ENCODE measurements at regions not wholly inside any gene's neighbourhood (a gene's known extent, or its start where the extent isn't known, plus 50 kb on each side); places are given as distances from the start of the nearest gene placed in this dataset.

DNA sequence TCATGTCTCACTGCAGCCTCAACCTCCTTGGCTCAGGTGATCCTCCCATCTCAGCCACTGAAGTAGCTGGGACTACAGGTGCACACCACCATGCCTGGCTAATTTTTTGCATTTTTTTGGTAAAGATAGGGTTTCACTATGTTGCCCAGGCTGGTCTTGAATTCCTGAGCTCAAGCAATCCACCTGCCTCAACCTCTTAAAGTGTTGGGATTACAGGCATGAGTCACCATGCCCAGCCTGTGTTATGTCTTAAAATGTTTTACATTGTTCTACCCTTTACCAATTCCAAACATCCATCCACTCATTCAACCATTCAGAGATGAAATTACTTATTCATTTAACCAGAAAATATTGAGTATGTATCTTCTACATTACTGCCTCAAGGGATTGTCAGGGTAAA lies 111.6 kb upstream of the BTG1 start:
- no peak for TF ChIP-seq ISL1 (CRISPR knock-in tag; IDR thresholded peaks at IDR 0.05)
- TF ChIP-seq CSDC2 (CRISPR knock-in tag; IDR thresholded peaks at IDR 0.05): no peak
- TF ChIP-seq, protein P1, sequence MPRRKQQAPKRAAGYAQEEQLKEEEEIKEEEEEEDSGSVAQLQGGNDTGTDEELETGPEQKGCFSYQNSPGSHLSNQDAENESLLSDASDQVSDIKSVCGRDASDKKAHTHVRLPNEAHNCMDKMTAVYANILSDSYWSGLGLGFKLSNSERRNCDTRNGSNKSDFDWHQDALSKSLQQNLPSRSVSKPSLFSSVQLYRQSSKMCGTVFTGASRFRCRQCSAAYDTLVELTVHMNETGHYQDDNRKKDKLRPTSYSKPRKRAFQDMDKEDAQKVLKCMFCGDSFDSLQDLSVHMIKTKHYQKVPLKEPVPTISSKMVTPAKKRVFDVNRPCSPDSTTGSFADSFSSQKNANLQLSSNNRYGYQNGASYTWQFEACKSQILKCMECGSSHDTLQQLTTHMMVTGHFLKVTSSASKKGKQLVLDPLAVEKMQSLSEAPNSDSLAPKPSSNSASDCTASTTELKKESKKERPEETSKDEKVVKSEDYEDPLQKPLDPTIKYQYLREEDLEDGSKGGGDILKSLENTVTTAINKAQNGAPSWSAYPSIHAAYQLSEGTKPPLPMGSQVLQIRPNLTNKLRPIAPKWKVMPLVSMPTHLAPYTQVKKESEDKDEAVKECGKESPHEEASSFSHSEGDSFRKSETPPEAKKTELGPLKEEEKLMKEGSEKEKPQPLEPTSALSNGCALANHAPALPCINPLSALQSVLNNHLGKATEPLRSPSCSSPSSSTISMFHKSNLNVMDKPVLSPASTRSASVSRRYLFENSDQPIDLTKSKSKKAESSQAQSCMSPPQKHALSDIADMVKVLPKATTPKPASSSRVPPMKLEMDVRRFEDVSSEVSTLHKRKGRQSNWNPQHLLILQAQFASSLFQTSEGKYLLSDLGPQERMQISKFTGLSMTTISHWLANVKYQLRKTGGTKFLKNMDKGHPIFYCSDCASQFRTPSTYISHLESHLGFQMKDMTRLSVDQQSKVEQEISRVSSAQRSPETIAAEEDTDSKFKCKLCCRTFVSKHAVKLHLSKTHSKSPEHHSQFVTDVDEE (CRISPR knock-in tag; IDR thresholded peaks at IDR 0.05): no peak
- TF ChIP-seq, protein P2, sequence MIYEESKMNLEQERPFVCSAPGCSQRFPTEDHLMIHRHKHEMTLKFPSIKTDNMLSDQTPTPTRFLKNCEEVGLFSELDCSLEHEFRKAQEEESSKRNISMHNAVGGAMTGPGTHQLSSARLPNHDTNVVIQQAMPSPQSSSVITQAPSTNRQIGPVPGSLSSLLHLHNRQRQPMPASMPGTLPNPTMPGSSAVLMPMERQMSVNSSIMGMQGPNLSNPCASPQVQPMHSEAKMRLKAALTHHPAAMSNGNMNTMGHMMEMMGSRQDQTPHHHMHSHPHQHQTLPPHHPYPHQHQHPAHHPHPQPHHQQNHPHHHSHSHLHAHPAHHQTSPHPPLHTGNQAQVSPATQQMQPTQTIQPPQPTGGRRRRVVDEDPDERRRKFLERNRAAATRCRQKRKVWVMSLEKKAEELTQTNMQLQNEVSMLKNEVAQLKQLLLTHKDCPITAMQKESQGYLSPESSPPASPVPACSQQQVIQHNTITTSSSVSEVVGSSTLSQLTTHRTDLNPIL (CRISPR knock-in tag; IDR thresholded peaks at IDR 0.05; ENCODE audit: low read depth): no peak
- no peak for TF ChIP-seq TOX (CRISPR knock-in tag; IDR thresholded peaks at IDR 0.05; ENCODE audit: borderline replicate concordance)
- TF ChIP-seq BACH2 (CRISPR knock-in tag; IDR thresholded peaks at IDR 0.05; ENCODE audit: borderline replicate concordance): no peak
- no peak for TF ChIP-seq ZNF8 (CRISPR knock-in tag; IDR thresholded peaks at IDR 0.05)

Measured in SK-N-SH treated with all-trans-retinoic acid at 6 μM for 48 hours (cell line).